HUDEP-2 (cell line): ENCODE measurements at regions not wholly inside any gene's neighbourhood (a gene's known extent, or its start where the extent isn't known, plus 50 kb on each side); places are given as distances from the start of the nearest gene placed in this dataset.

Source experiments
- DNase-seq, 76 experiments: peaks; one replicate each; lab custom pipeline; 2025; ENCODE audit not compliant: unreplicated experiment in 76 of 76; lab: John Stamatoyannopoulos, UW

- DNase-seq: no peak
These were observed 398.2 kb downstream of the SHANK2 start for GRCh38 chr11:70854201-70854600.

GRCh38 chr11:70854901-70855556 lies 397.3 kb downstream of the SHANK2 start:
- DNase-seq: no peak

DNA sequence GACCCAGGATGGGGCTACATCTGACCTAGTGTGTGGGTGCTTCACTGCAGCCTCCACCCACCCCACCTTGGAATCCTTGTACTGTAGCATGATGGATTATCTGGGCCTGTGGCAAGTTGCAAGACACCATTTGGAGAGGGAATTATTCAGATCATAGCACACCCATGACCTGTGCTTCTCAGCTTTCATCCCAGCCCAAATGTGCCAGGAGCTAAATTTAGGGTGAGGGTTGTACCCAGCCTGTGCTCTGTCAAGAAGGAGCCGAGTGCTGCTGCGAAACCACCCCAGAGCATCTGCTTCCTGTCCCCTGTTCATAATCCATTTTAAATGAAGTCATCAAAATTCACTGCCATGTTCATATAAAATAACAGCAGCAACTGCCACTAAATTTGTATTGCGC lies 394.5 kb downstream of the SHANK2 start:
- no peak for DNase-seq

GRCh38 chr11:70859180-70859579 lies 393.2 kb downstream of the SHANK2 start:
- no peak for DNase-seq

GRCh38 chr11:70860888-70861287 lies 391.5 kb downstream of the SHANK2 start:
- DNase-seq: no peak

DNA sequence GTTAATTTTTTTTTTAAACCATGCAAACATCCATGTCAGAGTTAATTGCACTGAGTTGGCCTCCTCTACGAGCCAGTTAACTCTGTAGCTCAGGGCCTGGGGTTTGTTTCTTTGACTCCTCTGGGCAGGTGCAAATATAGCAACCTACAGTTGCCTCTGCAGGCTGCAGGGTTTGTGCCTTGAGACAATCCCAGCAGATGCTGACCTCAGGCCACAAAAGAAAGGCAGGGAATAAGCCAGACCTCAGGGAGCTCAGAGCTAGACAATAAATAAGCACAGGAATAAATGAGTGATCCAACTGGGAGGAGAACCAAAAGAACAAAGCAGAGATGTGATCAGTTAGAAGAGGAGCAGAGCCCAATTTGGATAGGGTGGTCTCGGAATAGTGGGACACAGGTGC lies 390.8 kb downstream of the SHANK2 start:
- no peak for DNase-seq

DNA sequence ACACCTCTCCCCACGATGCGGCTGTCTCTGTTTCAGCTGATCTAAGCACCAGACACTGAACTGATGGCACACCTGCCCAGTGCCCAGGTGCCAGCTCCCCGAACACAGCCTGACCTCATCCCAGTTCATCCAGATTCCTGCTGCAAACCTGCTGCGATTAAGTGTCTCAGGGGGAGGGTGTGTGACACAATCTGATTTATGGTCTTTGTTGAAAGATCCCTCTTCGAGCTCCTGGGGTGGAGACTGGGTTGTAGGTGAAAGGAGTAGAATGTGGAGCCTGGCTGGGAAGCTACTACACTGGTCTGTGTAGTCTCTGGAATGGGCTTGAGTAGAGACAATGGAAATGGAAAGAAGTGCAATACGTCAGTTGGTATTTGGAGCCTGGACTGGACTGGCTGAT lies 390.3 kb downstream of the SHANK2 start:
- no peak for DNase-seq

DNA sequence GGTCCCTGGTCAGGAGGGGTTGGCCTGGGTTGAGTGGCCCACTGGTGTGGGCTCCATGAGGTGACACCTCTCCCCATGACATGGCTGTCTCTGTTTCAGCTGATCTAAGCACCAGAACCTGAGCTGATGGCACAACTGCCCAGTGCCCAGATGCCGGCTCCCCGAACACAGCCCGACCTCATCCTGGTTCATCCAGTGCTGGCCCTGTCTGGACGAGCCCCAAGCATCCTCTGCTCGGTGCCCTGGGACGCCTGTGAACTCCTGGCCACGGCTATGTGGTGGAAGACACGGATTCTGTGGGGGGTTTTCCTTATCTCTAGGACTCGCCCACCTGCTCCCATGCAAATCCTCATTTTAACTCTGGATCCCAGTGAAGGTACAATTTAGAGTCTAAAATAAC lies 389.2 kb downstream of the SHANK2 start:
- DNase-seq: no peak

- DNase-seq: no peak
These were observed 388.4 kb downstream of the SHANK2 start for GRCh38 chr11:70863993-70864392.

GRCh38 chr11:70865356-70865755 lies 387.0 kb downstream of the SHANK2 start:
- no peak for DNase-seq

DNA sequence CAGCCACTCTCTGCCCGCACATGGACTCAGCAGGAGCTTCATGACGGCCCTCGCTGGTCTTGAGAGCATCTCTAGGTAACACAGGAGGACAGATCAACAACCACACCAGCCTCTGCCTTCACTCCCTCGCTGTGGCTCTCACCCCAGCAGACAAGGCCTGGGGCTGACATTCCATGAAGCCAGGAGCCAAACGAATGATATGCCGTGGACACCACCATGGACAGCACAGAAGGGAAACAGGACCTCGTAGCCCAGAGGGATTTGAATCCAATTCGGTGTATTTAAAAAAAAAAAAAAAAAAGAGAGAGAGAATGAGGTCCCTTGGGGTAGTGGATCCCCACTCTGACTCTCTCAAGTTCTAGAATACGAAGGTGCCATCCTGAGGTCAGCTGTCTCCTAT lies 385.5 kb downstream of the SHANK2 start:
- no peak for DNase-seq

DNA sequence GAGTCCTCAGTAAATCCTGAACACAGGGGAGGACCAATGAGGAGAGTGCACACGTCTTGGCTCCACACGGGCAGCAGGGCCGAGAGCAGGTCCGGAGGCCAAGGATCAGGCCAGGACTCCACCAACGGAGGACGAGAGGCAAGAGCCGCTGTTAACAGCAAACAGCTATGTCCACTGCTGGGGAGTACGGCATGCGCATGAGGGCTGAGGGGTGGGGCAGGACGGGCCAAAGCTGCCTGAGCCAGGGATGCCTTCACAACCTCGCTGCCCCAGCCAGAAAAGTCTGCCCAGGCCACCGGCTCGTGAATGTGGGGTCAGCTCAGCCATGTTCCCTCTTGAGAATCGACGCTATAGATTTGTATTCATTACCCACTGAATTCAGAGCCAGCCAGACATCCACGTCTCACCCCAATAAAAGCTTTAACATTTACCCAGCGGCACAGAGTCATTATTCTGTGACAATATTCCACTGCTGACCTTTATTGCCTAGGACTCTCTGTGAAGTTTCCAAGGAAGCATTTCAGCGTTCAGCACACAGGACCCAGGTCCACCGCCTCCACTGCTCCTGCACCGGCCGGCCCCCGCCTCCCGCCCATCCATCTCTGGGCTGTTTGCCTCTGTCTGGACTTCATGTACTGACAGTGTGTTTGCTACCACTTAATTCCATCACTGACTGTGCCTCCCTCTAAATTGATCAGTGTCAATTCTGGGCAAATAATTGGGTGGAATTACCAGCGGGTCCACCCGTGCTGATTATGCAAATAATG lies 384.9 kb downstream of the SHANK2 start:
- no peak for DNase-seq

DNA sequence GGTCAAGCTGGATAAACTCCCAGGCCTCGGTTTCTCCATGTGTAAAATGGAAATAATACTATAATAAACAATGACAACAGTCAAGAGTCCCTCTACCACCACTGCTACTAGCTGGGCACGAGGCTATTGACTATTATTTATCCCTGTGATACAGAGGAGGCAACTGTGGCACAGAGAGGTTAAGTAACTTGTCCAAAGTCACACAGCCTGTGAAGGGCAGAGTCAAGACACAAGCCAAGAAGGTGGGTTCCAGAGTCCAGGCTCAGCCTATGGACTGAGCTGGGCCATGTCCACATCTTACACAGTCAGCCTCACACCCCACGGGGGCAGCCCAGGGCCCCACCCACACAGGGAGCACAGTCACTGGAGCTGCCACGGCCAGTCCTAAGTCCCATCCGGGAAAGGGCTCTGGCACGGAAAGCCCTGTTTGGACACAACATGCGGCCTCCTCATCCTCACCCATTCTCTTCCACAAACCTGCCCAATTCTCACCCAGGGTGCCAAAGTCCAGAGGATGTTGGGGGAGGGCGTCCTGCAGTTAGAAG lies 384.0 kb downstream of the SHANK2 start:
- no peak for DNase-seq

DNA sequence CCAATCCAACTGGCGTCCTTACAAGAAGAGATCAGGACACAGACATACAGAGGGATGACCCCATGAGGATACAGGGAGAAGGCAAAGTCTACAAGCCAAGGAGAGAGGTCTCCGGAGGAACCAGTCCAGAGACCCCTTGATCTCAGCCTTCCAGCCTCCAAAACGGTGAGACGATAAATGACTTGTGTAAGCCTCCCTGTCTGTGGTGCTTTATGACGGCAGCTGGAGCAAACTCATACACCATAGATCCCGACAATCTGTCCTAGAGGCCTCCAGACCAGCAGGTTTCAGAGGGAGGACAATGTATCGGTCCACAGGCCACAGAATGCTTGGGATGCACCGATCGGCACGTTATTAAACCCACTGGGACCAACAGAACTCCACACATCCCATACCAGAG lies 383.3 kb downstream of the SHANK2 start:
- no peak for DNase-seq

DNA sequence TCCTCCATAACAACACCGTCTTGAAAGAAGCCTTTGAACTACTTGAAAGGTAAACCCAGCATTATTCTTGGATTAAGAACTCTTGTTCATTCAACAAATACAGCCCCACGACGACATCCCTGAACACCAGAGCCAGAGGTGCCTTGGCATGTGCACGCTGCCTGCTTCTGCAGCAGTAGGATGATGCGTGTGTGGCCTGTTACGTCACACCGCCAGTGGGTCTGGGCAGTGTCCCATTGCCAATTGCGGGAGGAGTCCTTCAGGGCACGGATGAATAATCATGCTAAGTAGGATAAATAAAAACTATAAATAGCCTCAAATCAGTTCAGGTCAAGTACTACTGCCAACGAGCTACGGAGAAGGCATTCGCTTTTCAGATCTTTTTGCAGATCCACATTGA lies 380.5 kb downstream of the SHANK2 start:
- no peak for DNase-seq

DNA sequence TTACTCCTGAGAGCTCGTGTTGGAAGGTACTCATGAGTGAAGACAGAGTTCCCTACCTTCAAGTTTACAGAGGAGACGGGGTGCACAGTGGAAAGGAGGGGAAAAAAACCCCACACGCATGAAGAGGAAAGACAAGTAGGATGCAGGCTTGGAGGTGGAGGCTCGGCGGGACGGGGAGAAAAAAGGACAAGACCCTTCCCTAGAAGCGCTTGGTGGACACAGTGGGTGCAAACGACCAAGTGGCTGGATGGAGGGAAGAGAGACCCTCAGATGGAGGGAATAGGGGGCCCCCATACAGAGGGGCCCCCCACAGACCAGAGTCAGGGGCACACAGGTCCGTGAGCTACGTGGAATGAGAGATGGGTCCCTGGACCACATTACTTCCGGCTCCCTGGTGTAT lies 380.1 kb downstream of the SHANK2 start:
- no peak for DNase-seq

DNA sequence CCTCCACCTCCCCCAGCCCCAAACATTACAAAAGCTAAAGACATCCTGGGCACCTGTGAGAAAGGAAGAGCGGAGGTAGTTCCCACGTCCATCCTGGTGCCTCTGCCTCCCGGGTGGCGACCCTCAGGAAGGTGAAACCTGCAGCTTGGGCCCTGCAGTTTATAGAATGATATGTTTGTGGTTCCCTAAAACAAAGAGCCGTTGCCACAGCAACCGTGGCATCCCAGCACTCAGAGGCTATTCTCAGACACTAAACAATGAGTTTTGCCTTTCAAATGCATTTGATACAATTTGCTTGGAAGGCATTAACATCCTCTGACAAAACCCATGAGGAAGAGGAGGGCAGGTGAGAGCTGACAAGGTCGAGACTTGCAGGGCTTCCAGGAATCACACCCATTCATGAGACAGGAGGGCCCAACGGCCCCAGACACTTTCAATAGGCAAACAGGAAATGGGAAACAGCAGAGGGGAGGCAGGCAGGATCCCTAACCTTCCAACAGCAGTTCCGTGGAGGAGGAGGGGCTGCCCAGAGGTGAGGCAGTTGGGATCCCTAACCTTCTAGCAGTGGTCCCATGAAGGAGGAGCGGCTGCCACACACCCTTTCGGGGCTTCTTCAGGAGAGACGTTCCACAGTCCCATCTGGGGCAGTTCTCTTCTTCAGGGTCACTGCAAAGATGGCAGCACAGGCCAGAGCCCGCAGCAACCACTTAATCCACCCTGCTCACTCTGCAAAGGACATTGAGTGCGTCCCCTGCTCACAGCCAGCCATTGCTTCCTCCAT lies 379.2 kb downstream of the SHANK2 start:
- DNase-seq: no peak

DNA sequence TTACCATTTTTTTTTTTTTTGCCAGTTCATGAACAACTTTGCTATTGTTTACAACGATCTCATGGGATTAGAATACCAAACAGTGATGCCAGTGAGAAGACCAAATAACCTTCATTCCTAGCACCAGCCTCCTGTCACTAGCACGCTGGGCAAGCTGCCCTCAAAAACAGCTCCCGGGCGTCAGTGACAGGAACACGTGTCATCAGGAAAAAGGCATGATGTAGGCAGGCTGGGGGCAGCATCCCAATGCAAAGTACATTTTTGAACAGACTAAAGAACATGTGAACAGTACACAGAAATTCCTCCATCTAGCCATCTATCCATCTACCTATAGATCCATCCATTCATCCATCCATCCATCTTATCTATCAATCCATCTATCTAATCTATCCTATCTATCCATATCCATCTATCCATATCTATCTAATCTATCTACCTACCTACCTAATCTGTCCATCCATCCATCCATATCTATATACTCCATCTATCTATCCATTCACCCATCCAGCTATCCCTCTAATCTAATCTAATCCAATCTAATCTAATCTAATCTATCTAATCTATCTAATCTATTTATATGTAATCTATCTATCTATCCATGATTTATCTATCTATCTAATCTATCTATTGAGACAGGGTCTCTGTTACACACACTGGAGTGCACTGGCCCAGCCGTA lies 378.5 kb downstream of the SHANK2 start:
- no peak for DNase-seq

- no peak for DNase-seq
These were observed 375.7 kb downstream of the SHANK2 start for GRCh38 chr11:70876685-70877084.

DNA sequence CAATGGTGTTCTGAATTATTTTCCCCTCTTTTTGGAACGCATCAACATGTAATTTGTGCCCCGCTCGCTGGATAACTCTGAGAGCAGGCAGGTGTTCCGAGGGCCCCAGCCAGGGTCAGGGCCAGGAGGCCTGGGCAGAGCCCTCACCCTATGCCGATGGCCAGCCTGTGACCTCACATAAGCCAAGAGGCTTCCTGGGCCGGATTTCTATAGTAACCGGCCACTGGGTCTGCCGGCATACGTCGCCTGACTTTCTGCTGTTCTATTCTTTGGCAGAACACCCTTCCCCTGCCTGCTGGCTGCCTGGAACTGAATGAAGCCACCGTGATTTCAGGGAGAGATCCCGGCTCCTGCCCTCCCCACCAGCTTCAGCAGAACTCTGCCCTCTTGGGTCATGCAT lies 375.2 kb downstream of the SHANK2 start:
- no peak for DNase-seq

DNA sequence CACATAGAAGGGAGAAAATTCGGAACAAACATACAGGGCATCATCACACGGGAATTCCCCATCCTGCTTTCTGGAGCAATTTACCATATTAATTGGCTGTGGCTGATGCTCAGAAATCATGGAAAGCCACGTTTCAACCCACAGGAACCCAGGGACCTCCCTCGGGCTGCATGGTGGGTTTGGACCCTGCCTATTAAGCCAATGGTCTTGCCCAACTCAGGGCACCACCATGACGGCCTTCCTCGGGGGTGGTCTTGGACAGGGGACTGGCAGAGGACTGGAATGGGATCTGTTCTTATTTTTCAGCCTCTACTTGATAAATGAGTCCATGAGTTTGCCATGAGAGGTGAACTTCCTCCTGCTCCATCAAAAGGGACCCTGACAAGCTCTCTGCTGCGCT lies 374.0 kb downstream of the SHANK2 start:
- DNase-seq: no peak
